ENCODE measurements at regions not wholly inside any gene's neighbourhood (a gene's known extent, or its start where the extent isn't known, plus 50 kb on each side); places are given as distances from the start of the nearest gene placed in this dataset.

DNA sequence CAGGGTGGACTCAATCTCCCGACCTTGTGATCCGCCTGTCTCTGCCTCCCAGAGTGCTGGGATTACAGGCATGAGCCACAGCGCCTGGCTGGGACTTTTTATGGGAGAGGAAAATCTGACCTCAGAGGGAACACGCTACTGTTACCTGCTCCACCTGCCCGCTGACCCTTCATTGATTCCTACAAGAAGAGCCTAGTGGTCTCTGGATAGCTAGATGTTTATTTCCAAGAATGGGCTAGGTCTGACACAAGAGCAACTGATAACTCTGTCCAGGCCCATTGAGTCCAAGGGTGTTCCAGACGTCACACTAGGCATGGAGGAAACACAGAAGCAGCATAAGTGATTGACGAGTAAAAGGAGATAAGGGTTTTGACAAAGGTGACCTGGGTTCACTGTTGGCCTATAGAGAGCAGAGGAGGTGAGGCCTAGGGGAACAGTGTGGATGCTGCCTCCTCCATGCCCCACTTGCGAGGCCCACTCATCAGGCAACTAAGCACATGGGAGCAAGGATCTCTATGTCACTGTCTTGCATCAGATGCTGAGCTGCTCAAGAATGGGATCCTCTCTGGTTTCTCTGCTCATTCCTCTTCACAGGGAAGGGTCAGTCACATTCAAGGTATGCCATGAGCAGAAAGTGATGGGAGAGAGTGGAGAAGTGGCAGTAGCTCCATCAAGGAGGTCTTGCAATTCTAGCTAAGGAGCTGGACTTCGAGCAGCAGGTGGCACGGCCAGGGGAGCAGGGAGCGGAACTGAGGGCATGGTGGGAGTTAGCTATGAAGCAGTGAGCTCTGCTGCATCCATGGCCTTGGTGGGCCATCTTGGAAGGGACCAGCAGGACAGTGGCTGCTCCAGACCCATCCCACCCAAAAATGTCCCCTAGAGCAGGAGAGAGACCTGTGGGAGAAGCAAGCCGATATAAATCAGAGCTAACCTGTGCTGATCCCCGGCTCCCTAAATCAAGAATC lies 145.2 kb downstream of the WSCD1 start:
- ChIA-PET POLR2A (ENCODE audit: partially characterized antibody) (no interaction called here), CTCF (ENCODE audit: partially characterized antibody) (interaction anchor here (1.1 kb wide), 1 partner anchor 35 kb away, joined by 4 read pairs; no protein-coding TSS in a partner anchor)
- Histone ChIP-seq H3K18ac (ENCODE audit: extremely low read depth, low read length) (no peak overlapping the region), H3K4ac (replicated peaks; ENCODE audit: insufficient read length, low read depth, low read length) (no peak overlapping the region), H3K4me1 (replicated peaks in 1 of 4; ENCODE audit: control insufficient read depth in 3 of 4, insufficient read depth in 4 of 4, low read length in 3 of 4) (no peaks in the 10 kb centered on the region), H2BK120ac (replicated peaks; ENCODE audit: low read depth, low read length) (no peak overlapping the region), H4K91ac (replicated peaks; ENCODE audit: insufficient read length, low read length) (no peak overlapping the region), H2BK12ac (ENCODE audit: low read depth, low read length) (no peak overlapping the region), H2BK20ac (ENCODE audit: low read length) (no peak overlapping the region), H2BK15ac (ENCODE audit: low read length) (no peak overlapping the region), H2AK5ac (ENCODE audit: low read depth, low read length) (no peak overlapping the region), H3K27ac (ENCODE audit: low read depth, low read length) (no peak overlapping the region), H3K23me2 (ENCODE audit: low read depth, low read length) (no peaks in the 10 kb centered on the region), H2AFZ (ENCODE audit: low read length) (no peak overlapping the region), H3K36me3 (ENCODE audit: control insufficient read depth in 2 of 4, insufficient read depth in 4 of 4, low read length in 3 of 4) (no peaks in the 10 kb centered on the region), H4K20me1 (replicated peaks in 1 of 2; ENCODE audit: control insufficient read depth in 1 of 2, insufficient read depth in 2 of 2, low read length in 2 of 2) (no peaks in the 10 kb centered on the region), H3K79me1 (ENCODE audit: low read depth, low read length) (no peaks in the 10 kb centered on the region), H4K8ac (ENCODE audit: extremely low read depth, insufficient read depth, low read length) (no peak overlapping the region), H3K9me3 (ENCODE audit: insufficient read depth in 2 of 2, low read depth in 1 of 2, low read length in 1 of 2) (no peaks in the 10 kb centered on the region; a peak in 1 of 4 replicates), H3K4me3 (ENCODE audit: extremely low read depth in 1 of 4, insufficient read depth in 2 of 4, low read depth in 3 of 4, low read length in 4 of 4) (no peak overlapping the region), H3K56ac (replicated peaks; ENCODE audit: insufficient read length, low read depth, low read length) (no peak overlapping the region), H3K4me2 (ENCODE audit: insufficient read depth in 1 of 2, low read depth in 2 of 2, low read length in 2 of 2) (no peak overlapping the region), H3K79me2 (ENCODE audit: control insufficient read depth in 1 of 2, insufficient read depth in 2 of 2, low read length in 2 of 2) (no peaks in the 10 kb centered on the region), H2BK5ac (ENCODE audit: low read depth, low read length) (no peak overlapping the region), H3K23ac (ENCODE audit: insufficient read length) (no peak overlapping the region), H3K14ac (ENCODE audit: insufficient read length) (no peak overlapping the region), H4K5ac (ENCODE audit: insufficient read length, low read depth, low read length) (no peak overlapping the region), H3K9ac (replicated peaks in 1 of 4; ENCODE audit: extremely low read depth in 1 of 4, low read depth in 3 of 4, low read length in 3 of 4) (no peak overlapping the region), H3K27me3 (replicated peaks in 1 of 4; ENCODE audit: control insufficient read depth in 3 of 4, extremely low read depth in 1 of 4, insufficient read depth in 3 of 4, low read length in 3 of 4) (no peaks in the 10 kb centered on the region)
- WGBS, 2 experiments (ENCODE audit: extremely low coverage in 1 of 2, insufficient coverage in 1 of 2, insufficient read length in 1 of 2, insufficient replicate concordance in 2 of 2, low coverage in 1 of 2, low lambda C conversion rate in 2 of 2, missing lambda C conversion rate in 1 of 2), result 90% methylated on average over 13 of the region's 13 CpGs; no CpG with 5 or more reads in 1 of the 2 experiments
- no peak for TF ChIP-seq RNF2 (IDR thresholded peaks at IDR 0.05; ENCODE audit: borderline replicate concordance, low read depth, low read length, missing control alignments, poor library complexity, severe bottlenecking)
- no peak for TF ChIP-seq SP4 (IDR thresholded peaks at IDR 0.05; ENCODE audit: low read length)
- TF ChIP-seq EP300 (IDR thresholded peaks at IDR 0.05; ENCODE audit: borderline replicate concordance in 1 of 2, low read depth in 2 of 2, low read length in 2 of 2), result no peak
- TF ChIP-seq, protein P1, sequence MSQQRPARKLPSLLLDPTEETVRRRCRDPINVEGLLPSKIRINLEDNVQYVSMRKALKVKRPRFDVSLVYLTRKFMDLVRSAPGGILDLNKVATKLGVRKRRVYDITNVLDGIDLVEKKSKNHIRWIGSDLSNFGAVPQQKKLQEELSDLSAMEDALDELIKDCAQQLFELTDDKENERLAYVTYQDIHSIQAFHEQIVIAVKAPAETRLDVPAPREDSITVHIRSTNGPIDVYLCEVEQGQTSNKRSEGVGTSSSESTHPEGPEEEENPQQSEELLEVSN (IDR thresholded peaks at IDR 0.05), result no peak
- TF ChIP-seq ASH2L (IDR thresholded peaks at IDR 0.05; ENCODE audit: low read length), result no peak
- FAIRE-seq (no peak), DNase-seq (ENCODE audit: low read depth in 1 of 2, low spot score in 2 of 2) (no peak)

Measured in H1 (cell line).